Hepatocyte (in vitro differentiated cells): ENCODE measurements at regions not wholly inside any gene's neighbourhood (a gene's known extent, or its start where the extent isn't known, plus 50 kb on each side); places are given as distances from the start of the nearest gene placed in this dataset.
A peak's percentile ranks its signal among the peaks of the same experiment; 100 is the strongest.

ENCODE experiments used
- DNase-seq: peaks from one replicate; pipeline ENCODE4 v3.0.0-alpha.2; 2016; ENCODE audit warnings: low spot score
- H2AFZ ChIP-seq: fragments of 200-600 bp; sonication (generic); 2 replicates; pipeline ENCODE4 v1.6.0; 2016; ENCODE audit warnings: antibody characterized with exemption, mild to moderate bottlenecking
- H3K27ac ChIP-seq: fragments of 200-600 bp; sonication (generic); 2 replicates; pipeline ENCODE4 v1.5.1; 2016; ENCODE audit warnings: mild to moderate bottlenecking
- H3K27me3 ChIP-seq: fragments of 200-600 bp; sonication (generic); 2 replicates; pipeline ENCODE4 v1.6.1; 2016
- H3K36me3 ChIP-seq: fragments of 200-600 bp; sonication (generic); replicated peaks from 2 replicates; pipeline ENCODE4 v1.5.1; 2016; ENCODE audit warnings: low read depth; ENCODE audit not compliant: insufficient read depth
- H3K4me1 ChIP-seq: fragments of 200-600 bp; sonication (generic); 2 replicates; pipeline ENCODE4 v1.5.1; 2016; ENCODE audit warnings: mild to moderate bottlenecking, moderate library complexity; ENCODE audit not compliant: insufficient read depth
- H3K4me2 ChIP-seq: fragments of 200-600 bp; sonication (generic); 2 replicates; pipeline ENCODE4 v1.6.0; 2016
- H3K4me3 ChIP-seq: fragments of 200-600 bp; sonication (generic); 2 replicates; pipeline ENCODE4 v1.5.1; 2016; ENCODE audit warnings: mild to moderate bottlenecking
- H3K79me2 ChIP-seq: fragments of 200-600 bp; sonication (generic); 2 replicates; pipeline ENCODE4 v1.6.0; 2017; ENCODE audit warnings: mild to moderate bottlenecking
- H3K9me2 ChIP-seq: fragments of 200-600 bp; sonication (generic); replicated peaks from 2 replicates; pipeline ENCODE4 v1.6.0; 2017; ENCODE audit warnings: mild to moderate bottlenecking; ENCODE audit not compliant: insufficient read depth
- H3K9me3 ChIP-seq: fragments of 200-600 bp; sonication (generic); 2 replicates; pipeline ENCODE4 v1.5.1; 2016; ENCODE audit warnings: low read depth, mild to moderate bottlenecking
- H4K20me1 ChIP-seq: fragments of 200-600 bp; sonication (generic); 2 replicates; pipeline ENCODE4 v1.6.0; 2016; ENCODE audit warnings: mild to moderate bottlenecking; ENCODE audit not compliant: insufficient read depth, poor library complexity, severe bottlenecking
- CTCF ChIP-seq: fragments of 200-600 bp; sonication (generic); IDR thresholded peaks from 2 replicates; pipeline ENCODE4 v1.5.1; 2016; ENCODE audit warnings: antibody characterized with exemption, mild to moderate bottlenecking; ENCODE audit not compliant: poor library complexity
- EZH2 ChIP-seq: fragments of 200-600 bp; sonication (generic); IDR thresholded peaks from 2 replicates; pipeline ENCODE4 v1.6.1; 2016; ENCODE audit warnings: antibody characterized with exemption, mild to moderate bottlenecking, borderline replicate concordance
- EZH2phosphoT487 ChIP-seq: fragments of 200-600 bp; sonication (generic); IDR thresholded peaks from one replicate; pipeline ENCODE4 v1.6.1; 2018; ENCODE audit warnings: antibody characterized with exemption, mild to moderate bottlenecking, low read depth, moderate library complexity; ENCODE audit not compliant: unreplicated experiment, severe bottlenecking
- WGBS: methylation state at CpG from one replicate; pipeline ENCODE4 v1.1.6; 2016; ENCODE audit warnings: low lambda C conversion rate; ENCODE audit errors: missing lambda C conversion rate; 5-methylcytosine and 5-hydroxymethylcytosine counted together

DNA sequence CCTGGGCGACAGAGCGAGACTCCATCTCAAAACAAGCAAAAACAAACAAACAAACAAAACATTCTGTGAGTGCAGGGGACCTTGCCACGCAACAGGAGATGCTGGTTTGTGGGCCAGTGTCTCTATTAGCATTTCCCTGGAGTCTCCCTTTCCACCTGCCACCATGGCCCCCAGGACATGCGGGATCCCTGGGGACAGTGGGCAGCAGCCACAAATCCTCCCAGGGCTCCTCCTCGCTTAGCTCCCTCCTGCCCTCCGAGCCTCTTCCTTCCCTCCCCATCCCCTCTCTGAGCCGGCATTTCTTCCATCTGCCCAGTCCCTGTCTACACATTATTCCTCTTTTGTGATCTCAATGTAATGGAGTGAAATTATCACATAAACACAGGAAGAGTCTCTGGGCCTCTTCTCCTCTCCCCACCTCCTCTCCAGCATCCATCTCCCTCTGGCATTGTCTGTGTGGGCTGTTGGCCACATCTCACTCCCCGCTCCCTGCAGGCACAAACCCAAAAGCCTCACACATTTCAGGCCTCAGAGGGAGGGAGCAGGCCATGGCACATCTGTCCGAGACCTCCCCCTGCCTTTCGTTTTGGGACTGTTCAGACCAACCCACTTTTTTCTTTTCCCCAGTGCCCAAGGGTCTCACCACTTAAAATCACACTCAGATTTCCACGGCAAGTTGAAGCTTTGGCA, 144.3 kb downstream of the MIS18A start:
- Histone ChIP-seq H3K4me2 (no peak overlapping the region), H3K9me2 (no peaks in the 10 kb centered on the region), H4K20me1 (no peaks in the 10 kb centered on the region), H3K9me3 (no peaks in the 10 kb centered on the region), H3K79me2 (no peaks in the 10 kb centered on the region), H3K27me3 (no peaks in the 10 kb centered on the region), H3K4me1 (peaks cover 13% of the 10 kb centered on the region), H2AFZ (no peak overlapping the region), H3K27ac (no peak overlapping the region), H3K4me3 (no peak overlapping the region), H3K36me3 (no peaks in the 10 kb centered on the region)
- no peak for DNase-seq
- no peak for TF ChIP-seq CTCF
- no peak for TF ChIP-seq EZH2phosphoT487
- TF ChIP-seq EZH2, result no peak
- WGBS, result 62% methylated on average over 11 of the region's 11 CpGs

DNA sequence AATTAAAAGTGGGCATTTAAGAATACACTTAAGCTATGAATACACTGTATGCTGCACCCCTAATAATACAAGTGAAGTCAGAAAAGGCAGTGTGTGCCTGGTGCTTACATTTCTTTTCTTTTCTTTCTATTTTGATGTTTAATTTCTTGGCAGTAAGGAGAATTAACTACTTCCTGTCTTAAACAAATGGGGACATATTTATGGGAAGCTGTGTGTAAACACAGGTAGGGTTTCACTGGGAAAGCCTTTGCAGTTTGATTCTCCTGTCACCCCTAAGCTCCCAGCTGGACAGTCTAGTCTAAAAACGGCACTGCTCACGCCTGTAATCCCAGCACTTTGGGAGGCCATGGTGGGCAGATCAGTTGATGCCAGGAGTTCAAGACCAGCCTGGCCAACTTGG, 146.0 kb downstream of the MIS18A start:
- WGBS, result 47% methylated on average over 2 of the region's 2 CpGs
- Histone ChIP-seq H3K79me2 (no peaks in the 10 kb centered on the region), H3K27ac (no peak overlapping the region), H3K9me2 (no peaks in the 10 kb centered on the region), H3K4me3 (no peak overlapping the region), H3K36me3 (no peaks in the 10 kb centered on the region), H3K9me3 (no peaks in the 10 kb centered on the region), H4K20me1 (no peaks in the 10 kb centered on the region), H3K4me1 (peaks cover 13% of the 10 kb centered on the region), H2AFZ (no peak overlapping the region), H3K4me2 (no peak overlapping the region), H3K27me3 (no peaks in the 10 kb centered on the region)
- TF ChIP-seq EZH2phosphoT487, result no peak
- no peak for TF ChIP-seq CTCF
- TF ChIP-seq EZH2, result no peak
- no peak for DNase-seq

- no peak overlapping the region for H3K4me3 ChIP-seq
- peaks cover 13% of the 10 kb centered on the region for H3K4me1 ChIP-seq
- TF ChIP-seq EZH2 (no peak), CTCF (no peak), EZH2phosphoT487 (no peak)
- H3K9me2 ChIP-seq, result no peaks in the 10 kb centered on the region
- no peaks in the 10 kb centered on the region for H3K9me3 ChIP-seq
- H3K36me3 ChIP-seq, result no peaks in the 10 kb centered on the region
- H3K27me3 ChIP-seq, result no peaks in the 10 kb centered on the region
- H3K4me2 ChIP-seq, result no peak overlapping the region
- DNase-seq, result no peak
- H3K27ac ChIP-seq, result no peak overlapping the region
- H2AFZ ChIP-seq, result no peak overlapping the region
- H4K20me1 ChIP-seq, result no peaks in the 10 kb centered on the region
- H3K79me2 ChIP-seq, result no peaks in the 10 kb centered on the region
- 76% methylated on average over 3 of the region's 3 CpGs for WGBS
These were observed 146.4 kb downstream of the MIS18A start for GRCh38 chr21:32132409-32132808.

DNA sequence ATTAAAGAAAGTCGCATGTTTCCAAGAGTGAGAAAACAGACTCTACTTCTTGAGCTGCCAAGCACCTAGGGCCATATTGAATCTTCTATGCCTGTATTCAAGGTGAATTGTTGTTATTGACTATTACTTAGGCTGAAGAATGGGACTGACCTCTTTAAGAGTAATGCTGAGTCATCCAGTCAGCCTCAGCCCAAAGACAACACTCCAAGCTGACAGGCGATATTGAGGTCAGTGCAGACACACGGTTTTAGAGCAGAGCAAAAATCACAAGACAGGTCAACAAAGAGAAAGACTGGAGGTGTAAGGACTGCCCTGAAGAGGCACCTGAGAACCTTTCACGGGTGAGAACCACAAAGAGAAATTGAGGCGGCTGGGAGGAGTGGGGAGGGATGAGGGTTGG, 146.9 kb downstream of the MIS18A start:
- no peaks in the 10 kb centered on the region for H3K9me2 ChIP-seq
- peaks cover 13% of the 10 kb centered on the region for H3K4me1 ChIP-seq
- H4K20me1 ChIP-seq, result no peaks in the 10 kb centered on the region
- H2AFZ ChIP-seq, result no peak overlapping the region
- no peak overlapping the region for H3K27ac ChIP-seq
- no peak overlapping the region for H3K4me3 ChIP-seq
- peak; percentile 43 for DNase-seq
- no peak overlapping the region for H3K4me2 ChIP-seq
- 57% methylated on average over 5 of the region's 5 CpGs for WGBS
- H3K9me3 ChIP-seq, result no peaks in the 10 kb centered on the region
- TF ChIP-seq EZH2 (no peak), CTCF (no peak), EZH2phosphoT487 (no peak)
- H3K36me3 ChIP-seq, result no peaks in the 10 kb centered on the region
- no peaks in the 10 kb centered on the region for H3K79me2 ChIP-seq
- no peaks in the 10 kb centered on the region for H3K27me3 ChIP-seq
